HPDE6-E6E7 (cell line): ENCODE measurements at regions not wholly inside any gene's neighbourhood (a gene's known extent, or its start where the extent isn't known, plus 50 kb on each side); places are given as distances from the start of the nearest gene placed in this dataset.
"Not testable (repeated sequence)": the region's sequence is repeated elsewhere in the genome, so short reads cannot be mapped to it uniquely, and the experiment has no call there.

Experiments
- DNase-seq: peaks from one replicate; pipeline ENCODE4 v3.0.0; 2011; ENCODE audit warnings: missing footprints; ENCODE audit errors: extremely low spot score

DNA sequence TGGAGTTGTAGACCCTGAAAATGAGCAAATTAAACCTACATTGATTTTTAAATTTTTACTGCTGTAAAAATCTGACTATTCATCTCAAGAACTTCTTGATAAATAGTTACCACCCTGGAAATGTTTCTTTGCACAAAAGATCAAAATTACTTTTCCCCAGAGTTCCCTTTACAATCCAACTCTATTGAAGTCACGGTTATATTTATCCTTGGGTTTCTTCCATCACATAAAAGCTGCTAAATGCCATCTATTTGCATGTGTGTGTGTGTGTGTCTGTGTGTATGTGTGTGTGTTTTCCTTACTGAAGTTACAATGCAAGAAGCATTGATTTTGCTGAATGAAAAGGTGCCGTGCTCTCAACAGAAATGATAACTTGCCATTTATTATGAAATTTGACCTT is 1273.0 kb downstream of the ROBO2 start:
- DNase-seq = no peak

DNA sequence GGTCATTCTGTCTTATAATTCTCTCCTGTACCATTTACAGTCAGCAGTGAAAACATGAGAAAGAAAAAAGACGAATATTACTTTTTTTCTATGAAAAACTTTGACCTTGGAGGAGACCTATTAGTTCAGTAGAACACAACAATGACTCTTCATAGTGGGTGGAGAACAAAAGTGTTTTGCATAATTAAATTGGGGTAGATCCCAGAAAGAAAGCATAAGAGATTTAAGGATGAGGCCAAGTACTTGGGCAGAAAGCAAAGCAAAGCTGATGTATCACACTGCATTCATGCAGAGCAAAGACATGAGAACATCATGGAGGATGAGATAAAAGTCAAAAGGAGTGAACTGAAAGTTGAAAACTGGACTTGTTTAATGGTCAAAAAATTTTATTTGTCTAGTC is 1273.4 kb downstream of the ROBO2 start:
- DNase-seq = no peak

DNA sequence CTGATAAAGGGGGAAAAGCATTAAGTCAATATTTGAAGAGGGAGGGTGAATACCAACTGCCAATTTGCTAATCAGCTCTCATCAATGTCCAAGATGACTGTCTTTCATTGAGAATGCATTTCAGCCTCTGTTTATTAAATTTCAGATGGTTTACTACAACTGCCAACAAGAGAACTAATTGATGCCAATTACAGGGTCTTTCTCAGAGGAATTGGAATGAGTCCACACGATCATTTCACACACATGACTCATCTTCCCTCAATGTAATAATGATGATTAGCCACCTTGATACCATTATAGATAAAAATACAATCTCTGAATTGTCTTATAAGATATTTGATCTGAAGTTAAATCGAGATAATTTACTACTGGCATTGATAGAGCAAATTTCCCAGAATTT is 1274.4 kb downstream of the ROBO2 start:
- DNase-seq = no peak

DNA sequence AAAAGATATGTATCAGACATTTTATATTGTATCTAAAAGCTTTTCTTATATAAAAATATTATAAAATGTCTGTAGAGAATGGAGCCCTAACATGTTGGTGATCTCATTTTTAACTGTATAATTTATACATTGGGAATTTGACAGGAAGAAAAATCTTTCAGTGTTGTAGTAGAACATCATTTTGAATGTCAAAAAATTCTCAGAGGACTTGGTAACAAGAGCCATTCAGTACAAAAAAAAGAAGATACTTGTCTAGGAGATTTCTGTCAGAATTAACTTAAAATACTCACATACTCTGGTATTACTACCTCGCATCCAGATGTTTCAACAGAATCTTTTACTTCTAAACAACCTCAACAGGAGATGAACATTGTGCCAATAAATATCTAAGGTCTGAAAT is 1277.9 kb downstream of the ROBO2 start:
- DNase-seq = no peak

DNA sequence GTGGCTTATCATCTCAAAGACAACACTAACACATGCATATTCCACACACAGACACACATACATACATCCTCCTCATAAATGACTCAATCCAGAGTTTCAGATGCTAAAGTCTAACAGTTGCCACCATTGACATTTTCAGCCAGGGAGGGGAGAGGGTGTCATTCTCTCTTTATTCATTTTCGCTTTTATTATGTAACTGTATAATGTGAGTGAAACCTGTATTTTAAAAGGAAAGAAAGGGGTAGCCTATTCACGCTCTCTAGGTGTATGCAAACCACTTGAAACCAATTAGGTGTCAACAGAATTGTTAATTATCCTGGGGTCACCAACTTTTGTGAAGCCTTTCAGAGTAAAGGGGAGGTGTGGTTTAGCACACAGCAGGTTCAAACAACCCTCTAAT is 1282.9 kb downstream of the ROBO2 start:
- DNase-seq = no peak

DNA sequence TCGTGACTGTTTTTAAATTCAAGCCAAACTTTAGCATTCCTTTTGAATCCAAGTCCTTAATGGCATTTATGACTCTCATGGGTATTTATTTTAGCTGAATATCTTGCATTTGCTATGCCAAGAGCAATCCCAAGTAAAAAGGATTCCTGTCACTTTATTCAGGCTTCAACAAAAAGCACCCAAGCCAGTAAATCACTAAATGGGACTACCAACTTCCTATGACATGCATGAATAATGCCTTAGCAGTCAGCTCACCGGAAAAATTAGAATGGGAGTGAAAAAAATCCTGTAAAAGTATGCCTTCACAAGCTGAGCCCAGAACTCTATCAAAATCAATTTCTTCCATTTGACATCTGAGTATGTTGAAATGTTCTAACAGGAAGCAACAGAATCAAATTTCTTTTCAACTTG is 1297.9 kb downstream of the ROBO2 start:
- no peak for DNase-seq

DNA sequence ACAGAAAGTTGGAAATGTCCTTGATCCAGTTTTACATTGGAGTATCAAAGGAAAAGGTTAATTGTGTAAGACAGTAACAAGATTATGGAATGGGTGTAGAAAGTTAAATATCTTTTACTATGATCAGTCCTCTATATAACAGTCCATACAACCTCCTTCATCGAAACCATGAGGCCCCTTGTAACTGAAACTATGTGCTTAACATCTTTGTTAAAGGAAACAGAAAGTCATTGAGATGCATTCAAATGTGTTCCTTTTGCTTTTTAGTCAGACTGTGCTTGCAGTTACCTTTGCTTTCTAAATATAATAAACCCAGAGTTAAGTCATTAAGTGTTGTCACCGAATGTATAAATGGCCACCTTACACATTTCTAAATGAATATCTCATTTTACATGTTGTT is 1298.5 kb downstream of the ROBO2 start:
- no peak for DNase-seq

DNA sequence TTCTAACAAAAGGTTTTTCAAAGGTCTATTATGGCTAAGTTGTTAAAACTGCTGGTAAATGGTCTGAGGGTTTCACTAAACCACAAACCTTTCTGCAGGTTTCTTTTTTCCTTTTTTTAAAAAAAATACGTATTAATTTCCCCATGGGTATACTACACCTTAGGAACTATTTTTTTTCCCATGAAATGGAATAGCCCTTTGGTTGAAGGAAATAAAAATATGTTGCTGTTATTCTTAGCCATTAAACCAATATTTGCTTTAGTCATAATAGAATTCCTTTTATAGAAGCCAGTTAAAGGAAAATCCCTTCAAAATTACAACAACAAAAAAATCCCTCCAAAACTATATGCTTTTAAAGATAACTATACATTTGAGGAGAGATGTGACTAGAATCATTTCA is 1303.3 kb downstream of the ROBO2 start:
- no peak for DNase-seq

DNA sequence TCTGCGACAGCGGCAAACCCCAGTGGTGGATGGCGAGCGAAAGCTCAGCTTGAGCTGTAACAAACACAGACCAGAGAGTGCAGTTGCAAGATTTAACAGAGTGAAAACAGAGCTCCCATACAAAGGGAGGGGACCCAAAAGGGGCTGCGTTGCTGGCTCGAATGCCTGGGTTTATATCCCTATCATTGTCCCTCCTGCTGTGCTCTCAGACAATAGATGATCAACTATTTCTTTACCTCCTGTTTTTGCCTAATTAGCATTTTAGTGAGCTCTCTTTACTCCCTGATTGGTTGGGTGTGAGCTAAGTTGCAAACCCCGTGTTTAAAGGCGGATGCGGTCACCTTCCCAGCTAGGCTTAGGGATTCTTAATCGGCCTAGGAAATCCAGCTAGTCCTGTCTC is 1304.4 kb downstream of the ROBO2 start:
- DNase-seq = not testable (repeated sequence)

DNA sequence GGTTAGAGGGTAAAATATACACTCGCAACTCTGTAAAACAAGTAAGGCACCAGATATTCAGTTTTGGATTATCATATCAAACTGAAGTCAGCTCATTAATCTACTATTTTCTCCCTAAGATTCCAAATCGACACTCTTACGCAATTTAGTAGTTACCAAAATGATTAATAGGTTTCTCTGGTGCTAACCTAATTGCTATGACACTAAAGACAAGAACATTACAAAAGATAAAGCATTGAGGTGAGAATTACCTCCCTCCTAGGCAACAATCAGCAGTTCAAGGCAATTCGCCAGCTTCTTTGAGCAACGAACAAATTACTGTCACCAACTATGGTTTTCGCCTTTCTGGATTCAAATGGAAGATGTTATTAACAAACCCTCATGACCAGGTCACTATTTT is 1305.0 kb downstream of the ROBO2 start:
- DNase-seq = no peak

DNA sequence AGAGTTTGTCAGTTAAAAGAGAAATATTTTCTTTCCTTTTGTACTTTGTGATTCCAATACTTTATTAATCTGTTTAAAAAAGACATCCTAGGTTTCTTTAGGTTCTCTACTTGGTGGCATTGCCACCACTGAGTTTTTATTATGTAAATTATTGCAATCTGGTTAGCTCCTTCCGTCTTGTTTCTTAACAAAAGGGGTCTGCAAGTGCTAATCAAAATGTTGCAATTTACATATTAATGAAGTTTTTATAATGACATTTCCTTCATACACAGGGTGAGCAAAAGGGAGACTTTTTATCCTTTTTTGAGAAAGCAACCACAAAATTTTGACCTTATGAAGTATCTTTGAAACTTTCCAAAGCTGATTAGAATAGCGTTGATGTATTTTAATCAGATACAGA is 1307.3 kb downstream of the ROBO2 start:
- no peak for DNase-seq

DNA sequence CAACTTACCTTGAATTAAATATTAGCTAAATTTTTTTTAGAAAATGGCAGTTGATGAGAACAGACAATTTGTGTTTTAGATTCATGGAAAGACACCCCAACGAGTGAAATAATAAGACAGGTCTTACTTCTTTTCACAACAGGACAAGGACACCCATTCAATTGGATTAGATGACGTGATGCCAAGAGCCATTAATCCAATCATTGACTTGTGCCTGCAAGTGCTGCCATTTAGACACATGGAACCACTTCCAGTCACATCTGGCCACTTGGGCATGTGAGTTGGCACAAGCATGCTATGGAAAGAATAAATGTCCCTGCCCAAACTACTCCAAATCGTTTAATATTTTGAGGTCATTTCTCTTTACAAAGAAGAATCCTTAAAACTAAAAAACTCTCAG is 1308.8 kb downstream of the ROBO2 start:
- no peak for DNase-seq

DNA sequence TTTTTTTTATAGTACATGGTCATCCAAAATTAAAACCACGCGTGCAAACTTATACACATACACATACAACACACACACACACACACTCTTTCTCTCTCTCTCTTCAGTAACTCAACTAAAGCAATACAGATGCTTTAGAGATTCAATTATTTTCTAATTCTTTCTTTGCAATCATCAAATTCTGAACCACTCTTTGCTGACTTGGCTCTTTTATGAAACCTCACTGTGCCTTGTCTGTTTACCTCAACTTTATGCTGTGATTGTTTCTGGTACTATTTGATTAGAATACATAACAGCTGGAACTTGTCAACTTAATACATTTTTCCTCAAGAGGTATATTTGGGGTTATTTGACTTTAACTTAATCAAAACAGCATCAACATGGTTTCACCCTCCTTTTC is 1309.7 kb downstream of the ROBO2 start:
- DNase-seq = no peak

DNA sequence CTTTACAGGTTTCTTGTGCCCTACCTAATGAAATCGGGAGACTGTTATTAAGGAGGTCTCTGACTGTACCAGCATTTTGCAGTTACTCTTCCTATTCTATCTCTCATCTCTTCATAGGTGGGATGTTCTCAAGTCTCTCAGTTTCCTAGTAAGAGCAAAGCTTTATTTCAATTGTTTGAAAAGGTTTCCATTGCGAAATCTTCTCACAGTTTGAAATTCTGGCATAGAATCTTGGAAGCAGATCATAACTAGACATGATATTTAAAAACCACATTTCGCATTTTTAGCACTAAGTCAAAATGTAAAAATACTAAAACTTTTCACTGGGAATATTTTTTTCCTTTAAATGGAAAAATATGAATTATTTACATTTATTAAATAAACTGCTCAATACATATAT is 1311.4 kb downstream of the ROBO2 start:
- no peak for DNase-seq

DNA sequence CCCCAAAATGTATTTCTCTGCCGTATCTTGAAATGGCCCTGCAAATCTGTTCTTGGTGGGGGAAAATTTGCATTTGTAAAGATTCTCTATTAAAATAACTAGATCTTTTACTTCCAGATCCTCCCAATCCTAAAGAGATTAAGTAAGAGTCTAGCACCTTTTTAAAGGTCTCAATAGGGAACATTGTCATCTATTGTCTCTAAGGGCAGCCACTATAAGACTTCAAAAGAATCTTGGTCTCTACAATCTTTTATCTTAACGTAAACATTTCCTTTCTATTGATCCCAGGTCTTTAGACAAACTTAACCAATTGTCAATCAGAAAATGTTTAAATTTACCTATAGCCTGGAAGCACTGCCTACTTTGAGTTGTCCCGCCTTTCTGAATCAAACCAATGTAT is 1313.3 kb downstream of the ROBO2 start:
- no peak for DNase-seq

DNA sequence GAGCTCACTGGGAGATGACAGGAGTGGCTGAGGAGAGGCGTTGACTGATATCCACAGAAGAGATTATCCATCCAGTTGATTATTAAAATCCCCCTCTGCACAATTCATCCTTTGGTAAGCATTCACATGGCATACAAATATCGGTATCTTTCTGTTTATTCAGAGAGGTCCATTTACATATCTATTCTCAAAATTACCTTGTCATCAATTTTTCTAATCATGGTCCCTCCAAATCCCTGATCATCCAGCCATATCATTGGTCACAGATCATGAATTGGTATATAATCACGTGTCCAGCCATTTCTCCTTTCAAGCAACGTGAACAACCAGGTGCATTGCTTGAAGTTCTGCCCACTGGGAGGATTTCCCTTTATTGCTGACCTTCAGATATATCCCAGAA is 1321.0 kb downstream of the ROBO2 start:
- no peak for DNase-seq

DNA sequence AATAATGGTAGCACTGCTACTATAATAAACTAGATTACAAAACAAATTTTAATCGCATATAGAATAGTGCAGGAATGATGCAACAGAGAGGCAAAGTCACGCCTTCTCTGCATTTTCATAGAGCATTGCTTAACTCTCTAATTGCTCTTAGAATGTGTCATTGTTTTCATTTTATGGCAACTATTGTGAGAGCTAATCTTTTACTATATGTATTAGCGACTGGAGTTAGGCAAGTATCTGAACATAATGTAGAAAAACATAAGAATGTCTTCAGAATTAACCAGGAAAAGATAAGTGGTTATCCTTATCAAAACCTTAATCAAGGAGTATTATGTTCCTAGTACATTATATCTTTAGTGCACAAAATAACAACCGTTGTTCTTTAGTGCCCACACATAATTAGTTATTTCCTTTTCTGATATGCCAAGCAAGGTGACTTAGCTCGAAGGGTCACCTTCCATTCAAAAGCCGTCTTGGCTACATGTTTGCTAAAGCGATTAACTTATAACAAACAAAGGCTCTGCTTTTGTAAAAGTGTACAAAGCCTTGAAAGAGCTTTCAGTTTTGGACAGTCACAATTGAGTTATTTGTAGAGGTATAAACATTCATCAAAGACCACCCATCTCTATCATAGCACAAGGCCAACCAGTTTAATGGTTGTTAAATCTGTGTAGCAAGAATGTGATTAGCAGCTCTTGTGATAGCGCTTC is 1328.9 kb downstream of the ROBO2 start:
- DNase-seq = peak; percentile 0

DNA sequence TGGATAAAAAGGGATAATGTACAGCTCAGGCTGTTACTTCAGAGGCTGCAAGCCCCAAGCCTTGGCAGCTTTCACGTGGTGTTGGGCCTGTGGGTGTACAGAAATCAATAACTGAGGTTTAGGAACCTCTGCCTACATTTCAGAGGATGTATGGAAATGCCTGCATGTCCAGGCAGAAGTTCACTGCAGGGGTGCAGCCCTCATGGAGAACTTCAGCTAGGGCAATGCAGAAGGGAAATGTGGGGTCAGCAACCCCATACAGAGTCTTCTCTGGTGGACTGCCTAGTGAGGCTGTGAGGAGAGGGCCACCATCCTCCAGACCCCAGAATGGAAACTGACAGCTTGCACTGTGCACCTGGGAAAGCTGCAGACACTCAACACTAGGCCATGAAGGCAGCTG is 1350.3 kb downstream of the ROBO2 start:
- no peak for DNase-seq

DNA sequence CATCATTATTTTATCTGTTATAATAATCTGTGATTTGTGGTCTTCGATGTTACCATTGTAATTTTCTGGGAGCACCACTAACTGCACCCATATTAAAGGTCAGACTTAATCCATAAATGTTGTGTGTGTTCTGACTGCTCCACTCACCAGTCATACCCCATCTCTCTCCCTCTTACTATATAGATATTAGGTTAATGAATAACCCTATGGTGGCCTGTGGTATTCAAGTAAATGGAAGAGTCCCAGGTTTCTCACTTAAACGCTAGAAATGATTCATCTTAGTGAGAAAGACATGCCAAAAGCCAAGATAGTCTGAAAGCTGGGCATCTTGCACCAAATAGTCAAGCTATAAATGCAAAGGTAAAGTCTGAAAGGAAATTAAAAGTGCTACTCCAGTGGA is 1358.5 kb downstream of the ROBO2 start:
- no peak for DNase-seq

DNA sequence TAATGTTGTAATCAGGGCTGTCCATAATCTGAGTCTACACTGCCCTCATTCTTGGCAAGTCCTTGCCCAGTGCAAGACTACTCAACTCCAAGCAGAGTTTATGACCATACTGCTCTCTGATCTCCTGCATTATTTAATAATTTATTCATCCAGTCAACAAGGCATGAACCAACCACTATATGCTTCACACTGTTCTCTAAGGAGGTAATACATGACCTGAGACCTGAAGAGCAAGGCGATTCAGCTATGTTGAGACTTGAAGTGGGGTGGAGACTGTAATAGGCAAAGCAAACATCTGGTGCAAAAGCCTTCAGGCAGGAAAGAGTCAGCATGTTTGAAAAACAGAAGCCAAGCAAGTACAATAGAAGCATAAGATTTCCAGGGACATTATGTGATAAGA is 1362.8 kb downstream of the ROBO2 start:
- DNase-seq = peak; percentile 2

DNA sequence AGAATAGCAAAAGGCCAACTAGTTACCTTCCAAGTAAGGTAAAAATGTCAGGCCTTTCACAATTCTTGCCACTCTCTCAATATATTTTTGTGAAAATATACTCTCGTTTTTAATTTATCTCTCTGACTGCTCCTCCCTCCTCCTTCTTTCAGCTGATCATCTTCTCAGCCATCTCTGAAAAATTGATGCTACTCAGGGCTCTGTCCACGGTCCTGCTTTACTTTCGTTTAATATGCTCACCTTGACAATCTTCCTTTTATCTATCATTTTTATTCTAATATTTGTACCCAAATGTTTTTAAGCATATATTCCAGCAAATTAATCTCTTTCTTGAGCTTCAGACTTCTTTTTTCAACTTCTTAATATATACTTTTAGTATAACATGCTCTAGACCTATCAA is 1362.1 kb downstream of the ROBO1 start:
- DNase-seq = no peak

DNA sequence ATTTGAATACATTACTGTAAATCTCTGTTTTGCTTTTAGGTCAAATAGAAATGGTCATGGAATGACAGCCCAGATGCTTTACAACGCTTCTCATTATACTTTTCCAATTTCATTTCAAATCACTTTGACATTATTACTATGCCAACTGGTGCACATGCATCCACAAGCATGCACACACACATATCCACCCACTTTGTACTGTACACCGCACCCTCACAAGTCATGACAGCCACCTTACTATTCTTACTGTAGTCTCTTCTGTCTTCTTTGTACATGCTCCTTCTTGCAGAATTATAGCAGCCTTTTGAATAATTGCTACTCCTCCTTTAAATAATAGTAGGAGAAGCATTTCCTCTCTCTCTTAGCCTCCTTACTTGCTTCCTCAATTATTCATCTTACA is 1361.4 kb downstream of the ROBO1 start:
- DNase-seq = no peak

DNA sequence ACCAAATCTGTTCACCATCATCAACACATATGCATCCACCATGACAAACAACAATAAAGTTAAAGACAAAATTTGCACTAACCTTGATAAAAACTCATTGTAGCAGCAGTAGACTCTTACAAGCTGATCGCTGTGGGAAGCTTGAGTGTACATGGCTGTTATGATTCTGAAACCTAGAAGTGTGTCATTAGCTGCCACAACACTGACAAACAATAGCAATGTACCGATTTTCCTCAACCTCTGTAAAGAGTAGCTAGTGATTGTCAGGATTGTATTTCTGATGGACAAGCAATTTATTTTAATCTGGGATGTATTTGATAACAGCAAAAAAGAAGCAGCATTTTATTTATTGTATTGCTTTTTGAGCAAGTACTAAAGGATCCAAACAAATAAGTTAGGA is 1357.7 kb downstream of the ROBO1 start:
- DNase-seq = no peak

DNA sequence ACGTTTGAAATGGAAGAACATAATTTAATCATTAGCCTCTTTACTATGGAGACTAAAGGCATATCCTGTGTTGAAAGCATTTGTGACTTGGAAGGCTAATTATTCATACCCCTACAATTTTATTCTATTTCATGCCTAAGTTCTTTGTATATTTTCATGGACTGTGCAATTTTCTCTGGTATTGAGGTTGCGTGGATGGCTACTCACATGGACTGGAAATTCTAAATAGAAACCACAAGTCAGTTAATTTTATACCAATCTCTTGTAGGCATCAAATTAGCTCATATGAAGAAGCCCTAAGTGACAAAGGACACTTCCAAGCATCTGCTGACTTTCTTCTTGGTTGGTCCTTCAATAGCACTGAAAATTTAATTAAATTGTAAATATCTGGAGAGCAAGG is 1353.5 kb downstream of the ROBO1 start:
- DNase-seq = no peak
